ENCODE measurements at regions not wholly inside any gene's neighbourhood (a gene's known extent, or its start where the extent isn't known, plus 50 kb on each side); places are given as distances from the start of the nearest gene placed in this dataset.
"Not testable (repeated sequence)": the region's sequence is repeated elsewhere in the genome, so short reads cannot be mapped to it uniquely, and the experiment has no call there.

DNA sequence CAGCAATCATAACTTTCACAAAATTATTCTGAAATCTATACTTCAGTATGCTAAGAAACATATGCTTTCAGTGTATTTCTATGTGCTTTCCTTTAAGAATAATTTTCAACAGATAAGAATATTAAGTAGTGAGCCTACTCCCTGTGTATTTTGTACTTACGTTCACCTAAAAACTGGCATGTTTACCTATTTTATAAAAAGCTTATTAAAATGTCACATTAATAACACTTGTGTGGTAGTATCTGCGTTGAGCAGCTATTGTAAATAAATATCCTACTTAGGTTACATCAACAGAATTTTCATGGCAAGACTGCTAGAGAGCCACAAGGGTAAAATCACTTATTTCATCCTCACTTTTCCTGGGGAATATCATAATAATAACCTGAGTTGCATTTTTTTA lies 113.4 kb upstream of the SLITRK5 start:
- DNase-seq: no peak
- H3K9ac ChIP-seq (ENCODE audit: low read length in 3 of 3): no peak overlapping the region
- H3K27ac ChIP-seq (ENCODE audit: low read depth in 2 of 2, low read length in 2 of 2): no peak overlapping the region
- intact Hi-C loops (cut with DNase I): no loop called here
- no peak for FAIRE-seq
- no peaks in the 10 kb centered on the region for H3K9me3 ChIP-seq (ENCODE audit: control insufficient read depth in 2 of 3, insufficient read depth in 1 of 3, low read length in 3 of 3)
- TF ChIP-seq CTCF (IDR thresholded peaks at IDR 0.05; ENCODE audit: borderline replicate concordance, extremely low read depth, insufficient read depth): no peak
- no peaks in the 10 kb centered on the region for H3K27me3 ChIP-seq (ENCODE audit: control insufficient read depth, insufficient read depth, low read length)
- no peak overlapping the region for H3K4me3 ChIP-seq (ENCODE audit: low read length in 3 of 3)
- H3K4me1 ChIP-seq (ENCODE audit: control insufficient read depth in 2 of 3, insufficient read depth in 2 of 3, low read depth in 1 of 3, low read length in 3 of 3): no peaks in the 10 kb centered on the region
- H3K36me3 ChIP-seq (ENCODE audit: control insufficient read depth in 2 of 3, insufficient read depth in 3 of 3, low read length in 3 of 3): no peaks in the 10 kb centered on the region

GRCh38 chr13:87561580-87561979 lies 109.6 kb upstream of the SLITRK5 start:
- H3K9me3 ChIP-seq (ENCODE audit: control insufficient read depth in 2 of 3, insufficient read depth in 1 of 3, low read length in 3 of 3); H3K4me1 ChIP-seq (ENCODE audit: control insufficient read depth in 2 of 3, insufficient read depth in 2 of 3, low read depth in 1 of 3, low read length in 3 of 3); H3K27me3 ChIP-seq (ENCODE audit: control insufficient read depth, insufficient read depth, low read length); H3K9ac ChIP-seq (ENCODE audit: low read length in 3 of 3); H3K4me3 ChIP-seq (ENCODE audit: low read length in 3 of 3); FAIRE-seq; H3K36me3 ChIP-seq (ENCODE audit: control insufficient read depth in 2 of 3, insufficient read depth in 3 of 3, low read length in 3 of 3); H3K27ac ChIP-seq (ENCODE audit: low read depth in 2 of 2, low read length in 2 of 2); intact Hi-C loops (cut with DNase I): not testable (repeated sequence)
- DNase-seq: peak in 1 of 5 donors; percentile 68

GRCh38 chr13:87570669-87571068 lies 100.5 kb upstream of the SLITRK5 start:
- Histone ChIP-seq H3K4me3 (ENCODE audit: low read length in 3 of 3) (no peak overlapping the region), H3K9me3 (ENCODE audit: control insufficient read depth in 2 of 3, insufficient read depth in 1 of 3, low read length in 3 of 3) (no peaks in the 10 kb centered on the region), H3K4me1 (ENCODE audit: control insufficient read depth in 2 of 3, insufficient read depth in 2 of 3, low read depth in 1 of 3, low read length in 3 of 3) (no peaks in the 10 kb centered on the region), H3K9ac (ENCODE audit: low read length in 3 of 3) (no peak overlapping the region), H3K27me3 (ENCODE audit: control insufficient read depth, insufficient read depth, low read length) (no peaks in the 10 kb centered on the region), H3K27ac (ENCODE audit: low read depth in 2 of 2, low read length in 2 of 2) (no peak overlapping the region), H3K36me3 (ENCODE audit: control insufficient read depth in 2 of 3, insufficient read depth in 3 of 3, low read length in 3 of 3) (no peaks in the 10 kb centered on the region)
- no peak for FAIRE-seq
- no peak for DNase-seq
- intact Hi-C loops (cut with DNase I): no loop called here
- no peak for TF ChIP-seq CTCF (IDR thresholded peaks at IDR 0.05; ENCODE audit: borderline replicate concordance, extremely low read depth, insufficient read depth)

- Histone ChIP-seq H3K9ac (ENCODE audit: low read length in 3 of 3) (no peak overlapping the region), H3K27me3 (ENCODE audit: control insufficient read depth, insufficient read depth, low read length) (no peaks in the 10 kb centered on the region), H3K9me3 (ENCODE audit: control insufficient read depth in 2 of 3, insufficient read depth in 1 of 3, low read length in 3 of 3) (no peaks in the 10 kb centered on the region), H3K27ac (ENCODE audit: low read depth in 2 of 2, low read length in 2 of 2) (no peak overlapping the region), H3K4me3 (ENCODE audit: low read length in 3 of 3) (no peak overlapping the region), H3K36me3 (ENCODE audit: control insufficient read depth in 2 of 3, insufficient read depth in 3 of 3, low read length in 3 of 3) (no peaks in the 10 kb centered on the region), H3K4me1 (ENCODE audit: control insufficient read depth in 2 of 3, insufficient read depth in 2 of 3, low read depth in 1 of 3, low read length in 3 of 3) (no peaks in the 10 kb centered on the region)
- FAIRE-seq: no peak
- intact Hi-C loops (cut with DNase I): no loop called here
- no peak for TF ChIP-seq CTCF (IDR thresholded peaks at IDR 0.05; ENCODE audit: borderline replicate concordance, extremely low read depth, insufficient read depth)
- DNase-seq: no peak
These were observed 88.8 kb upstream of the SLITRK5 start for GRCh38 chr13:87582399-87582798.

All from kidney (tissue), 13 donors.